ENCODE measurements at regions not wholly inside any gene's neighbourhood (a gene's known extent, or its start where the extent isn't known, plus 50 kb on each side); places are given as distances from the start of the nearest gene placed in this dataset.

DNA sequence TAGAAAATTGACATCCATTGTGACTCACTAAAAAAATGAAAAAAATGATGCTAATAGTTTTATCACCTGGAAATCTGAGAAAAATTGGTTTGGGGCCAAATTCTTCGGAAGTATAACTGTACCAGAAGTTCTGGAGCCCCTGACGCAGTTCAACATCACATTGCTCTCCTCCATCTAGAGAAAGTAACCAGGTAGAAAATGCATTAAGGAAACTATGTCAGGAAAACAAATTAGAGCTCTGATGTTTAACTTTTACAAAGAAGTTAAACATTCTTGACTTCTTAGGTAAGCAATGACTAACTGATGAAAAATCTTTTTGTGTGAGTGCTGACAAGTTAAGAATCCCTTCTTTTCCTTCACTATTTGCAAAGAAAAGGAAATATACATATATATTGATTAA is 61.1 kb upstream of the TMEM196 start:
- no peak for DNase-seq

DNA sequence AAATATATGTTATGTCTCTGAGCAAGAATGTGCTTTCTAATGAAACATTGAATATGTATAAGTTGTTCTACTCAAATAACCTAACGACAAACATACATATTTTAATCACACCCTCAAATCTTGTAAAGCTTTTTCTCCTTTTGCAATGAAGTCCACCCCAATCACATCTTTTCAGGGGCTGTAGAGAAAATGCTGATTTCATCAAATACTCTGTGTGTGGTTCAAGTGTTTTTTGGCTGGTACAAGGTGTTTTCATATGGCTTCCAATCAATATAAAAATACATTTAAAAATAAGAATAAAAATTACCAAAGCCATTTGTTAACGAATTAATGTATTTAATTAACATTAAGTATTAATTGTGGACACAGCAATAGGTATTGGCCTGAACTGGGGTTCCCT is 57.2 kb upstream of the TMEM196 start:
- DNase-seq, result no peak

Data from hematopoietic multipotent progenitor cell treated with erythropoietin and hydrocortisone succinate and interleukin-3 and kit ligand, for 6 days (in vitro differentiated cells).